ENCODE measurements at regions not wholly inside any gene's neighbourhood (a gene's known extent, or its start where the extent isn't known, plus 50 kb on each side); places are given as distances from the start of the nearest gene placed in this dataset.
"Not testable (repeated sequence)": the region's sequence is repeated elsewhere in the genome, so short reads cannot be mapped to it uniquely, and the experiment has no call there.

DNA sequence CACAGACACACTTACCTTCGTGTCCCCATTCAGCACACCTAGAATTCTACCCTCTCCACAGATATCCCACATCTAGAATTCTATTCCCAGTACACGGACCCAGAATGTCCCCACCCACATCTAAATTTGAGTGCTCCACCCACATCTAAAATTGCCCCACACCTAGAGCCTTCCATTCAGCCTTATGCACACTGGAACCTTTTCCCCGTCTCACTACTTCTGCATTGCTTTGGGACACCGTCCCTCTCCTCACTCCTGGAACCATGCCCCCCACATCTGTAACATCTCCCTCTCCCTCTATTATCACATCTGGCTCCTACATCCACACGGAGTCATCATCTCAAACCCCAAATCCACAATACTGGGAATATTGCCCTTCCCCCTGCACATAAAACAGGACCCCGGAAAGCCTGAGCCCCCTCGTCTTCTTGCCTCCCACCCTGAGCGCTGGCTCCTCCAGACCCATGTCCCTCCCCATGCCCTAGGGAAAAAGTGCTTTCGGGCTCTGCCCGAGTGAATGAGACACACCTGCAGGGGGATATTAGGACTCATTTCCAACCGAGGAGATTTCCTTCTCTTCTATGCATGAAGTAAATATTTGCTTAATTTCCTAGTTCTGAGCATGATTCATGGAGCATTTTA lies 125.8 kb upstream of the UNC5B start:
- Histone ChIP-seq H3K9me3 (ENCODE audit: insufficient read depth, low read length, severe bottlenecking) (no peaks in the 10 kb centered on the region), H3K27me3 (ENCODE audit: insufficient read depth, low read length, poor library complexity) (peaks cover 8% of the 10 kb centered on the region), H3K4me2 (ENCODE audit: insufficient read depth, low read length) (no peak overlapping the region), H2AFZ (ENCODE audit: low read depth, low read length) (no peak overlapping the region), H3K27ac (ENCODE audit: low read length) (no peak overlapping the region), H3K36me3 (ENCODE audit: insufficient read depth, low read length) (no peaks in the 10 kb centered on the region), H3K4me1 (ENCODE audit: insufficient read depth, low read length) (no peaks in the 10 kb centered on the region), H3K79me2 (ENCODE audit: insufficient read depth, low read length) (no peaks in the 10 kb centered on the region), H3K4me3 (ENCODE audit: low read depth in 1 of 2, low read length in 2 of 2) (no peak overlapping the region), H3K9ac (ENCODE audit: low read depth, low read length) (no peak overlapping the region), H4K20me1 (ENCODE audit: insufficient read depth, low read length) (no peaks in the 10 kb centered on the region)
- no peak for TF ChIP-seq EZH2 (IDR thresholded peaks at IDR 0.05; ENCODE audit: borderline replicate concordance, low read depth, low read length, severe bottlenecking)
- TF ChIP-seq, protein P1, sequence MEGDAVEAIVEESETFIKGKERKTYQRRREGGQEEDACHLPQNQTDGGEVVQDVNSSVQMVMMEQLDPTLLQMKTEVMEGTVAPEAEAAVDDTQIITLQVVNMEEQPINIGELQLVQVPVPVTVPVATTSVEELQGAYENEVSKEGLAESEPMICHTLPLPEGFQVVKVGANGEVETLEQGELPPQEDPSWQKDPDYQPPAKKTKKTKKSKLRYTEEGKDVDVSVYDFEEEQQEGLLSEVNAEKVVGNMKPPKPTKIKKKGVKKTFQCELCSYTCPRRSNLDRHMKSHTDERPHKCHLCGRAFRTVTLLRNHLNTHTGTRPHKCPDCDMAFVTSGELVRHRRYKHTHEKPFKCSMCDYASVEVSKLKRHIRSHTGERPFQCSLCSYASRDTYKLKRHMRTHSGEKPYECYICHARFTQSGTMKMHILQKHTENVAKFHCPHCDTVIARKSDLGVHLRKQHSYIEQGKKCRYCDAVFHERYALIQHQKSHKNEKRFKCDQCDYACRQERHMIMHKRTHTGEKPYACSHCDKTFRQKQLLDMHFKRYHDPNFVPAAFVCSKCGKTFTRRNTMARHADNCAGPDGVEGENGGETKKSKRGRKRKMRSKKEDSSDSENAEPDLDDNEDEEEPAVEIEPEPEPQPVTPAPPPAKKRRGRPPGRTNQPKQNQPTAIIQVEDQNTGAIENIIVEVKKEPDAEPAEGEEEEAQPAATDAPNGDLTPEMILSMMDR (IDR thresholded peaks at IDR 0.05; ENCODE audit: borderline replicate concordance, extremely low read depth, low read length, poor library complexity, severe bottlenecking) = no peak
- no peak for DNase-seq
- no peak for ATAC-seq (ENCODE audit: insufficient read depth, low read depth)

DNA sequence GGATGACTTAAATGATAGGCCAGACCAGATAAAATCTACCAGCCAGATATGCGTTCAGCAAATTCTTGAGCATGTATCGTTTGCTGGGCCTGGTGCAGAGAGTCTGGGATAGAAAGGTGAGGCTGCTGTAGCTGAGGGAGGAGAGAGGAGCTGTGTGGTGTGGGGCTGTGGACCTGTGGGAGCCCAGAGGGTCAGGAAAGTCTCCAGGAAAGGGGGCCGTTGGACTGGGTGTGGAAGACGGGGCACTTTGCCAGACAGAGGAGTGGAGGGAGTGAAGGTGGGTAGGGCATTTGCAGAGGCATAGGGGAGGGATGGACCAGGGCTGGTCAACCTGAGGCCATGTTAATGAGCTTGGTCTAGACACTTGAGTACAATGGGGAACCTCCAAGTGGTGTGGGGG lies 124.7 kb upstream of the UNC5B start:
- peaks cover 3% of the 10 kb centered on the region for H3K27me3 ChIP-seq (ENCODE audit: insufficient read depth, low read length, poor library complexity)
- H3K4me1 ChIP-seq (ENCODE audit: insufficient read depth, low read length) = no peaks in the 10 kb centered on the region
- no peaks in the 10 kb centered on the region for H4K20me1 ChIP-seq (ENCODE audit: insufficient read depth, low read length)
- no peak for TF ChIP-seq EZH2 (IDR thresholded peaks at IDR 0.05; ENCODE audit: borderline replicate concordance, low read depth, low read length, severe bottlenecking)
- TF ChIP-seq, protein P1 (IDR thresholded peaks at IDR 0.05; ENCODE audit: borderline replicate concordance, extremely low read depth, low read length, poor library complexity, severe bottlenecking) = no peak
- no peaks in the 10 kb centered on the region for H3K79me2 ChIP-seq (ENCODE audit: insufficient read depth, low read length)
- no peaks in the 10 kb centered on the region for H3K9me3 ChIP-seq (ENCODE audit: insufficient read depth, low read length, severe bottlenecking)
- ATAC-seq (ENCODE audit: insufficient read depth, low read depth) (no peak), DNase-seq (no peak)
- H3K4me2 ChIP-seq (ENCODE audit: insufficient read depth, low read length) = no peak overlapping the region
- no peak overlapping the region for H3K9ac ChIP-seq (ENCODE audit: low read depth, low read length)
- H3K4me3 ChIP-seq (ENCODE audit: low read depth in 1 of 2, low read length in 2 of 2) = no peak overlapping the region
- H3K27ac ChIP-seq (ENCODE audit: low read length) = no peak overlapping the region
- H2AFZ ChIP-seq (ENCODE audit: low read depth, low read length) = no peak overlapping the region
- H3K36me3 ChIP-seq (ENCODE audit: insufficient read depth, low read length) = no peaks in the 10 kb centered on the region

DNA sequence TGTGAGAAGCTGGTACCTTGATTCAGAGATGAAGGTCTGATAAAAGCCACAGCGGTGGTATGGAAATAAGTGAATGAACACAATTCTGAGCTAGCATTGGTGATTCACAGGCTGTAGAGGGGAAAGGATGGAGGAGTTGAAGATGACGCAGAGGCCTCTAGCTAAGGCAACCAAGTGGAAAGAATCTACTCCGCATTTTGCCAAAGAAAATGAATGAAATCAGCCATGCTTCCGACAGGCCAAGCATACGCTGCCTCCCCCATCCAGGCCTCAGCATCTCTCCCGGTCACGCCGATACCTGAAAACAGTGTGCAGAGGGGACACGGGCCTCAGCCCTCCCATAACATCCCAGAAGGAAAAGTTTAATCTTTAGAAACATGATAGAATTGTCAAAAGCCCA lies 124.3 kb upstream of the UNC5B start:
- Histone ChIP-seq H3K4me3 (ENCODE audit: low read depth in 1 of 2, low read length in 2 of 2) (no peak overlapping the region), H3K9me3 (ENCODE audit: insufficient read depth, low read length, severe bottlenecking) (no peaks in the 10 kb centered on the region), H3K36me3 (ENCODE audit: insufficient read depth, low read length) (no peaks in the 10 kb centered on the region), H3K4me1 (ENCODE audit: insufficient read depth, low read length) (no peaks in the 10 kb centered on the region), H4K20me1 (ENCODE audit: insufficient read depth, low read length) (no peaks in the 10 kb centered on the region), H2AFZ (ENCODE audit: low read depth, low read length) (no peak overlapping the region), H3K27ac (ENCODE audit: low read length) (no peak overlapping the region), H3K9ac (ENCODE audit: low read depth, low read length) (no peak overlapping the region), H3K27me3 (ENCODE audit: insufficient read depth, low read length, poor library complexity) (no peaks in the 10 kb centered on the region), H3K79me2 (ENCODE audit: insufficient read depth, low read length) (no peaks in the 10 kb centered on the region), H3K4me2 (ENCODE audit: insufficient read depth, low read length) (no peak overlapping the region)
- ATAC-seq (ENCODE audit: insufficient read depth, low read depth) = no peak
- TF ChIP-seq EZH2 (IDR thresholded peaks at IDR 0.05; ENCODE audit: borderline replicate concordance, low read depth, low read length, severe bottlenecking) = no peak
- TF ChIP-seq, protein P1 (IDR thresholded peaks at IDR 0.05; ENCODE audit: borderline replicate concordance, extremely low read depth, low read length, poor library complexity, severe bottlenecking) = no peak
- DNase-seq = no peak

DNA sequence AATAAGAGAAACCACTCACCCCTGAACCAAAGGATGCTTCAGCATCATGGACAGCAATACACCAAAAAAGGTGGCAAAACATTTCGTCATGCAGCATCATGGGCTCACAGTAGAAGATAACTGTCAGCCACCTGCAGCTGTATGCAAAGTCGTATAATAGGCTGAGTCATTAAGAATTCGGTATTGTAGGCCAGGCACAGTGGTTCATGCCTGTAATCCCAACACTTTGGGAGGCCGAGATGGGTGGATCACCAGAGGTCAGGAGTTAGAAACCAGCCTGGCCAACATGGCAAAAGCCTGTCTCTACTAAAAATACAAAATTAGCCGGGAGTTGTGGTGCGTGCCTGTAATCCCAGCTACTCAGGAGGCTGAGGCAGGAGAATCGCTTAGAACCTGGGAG lies 123.8 kb upstream of the UNC5B start:
- not testable (repeated sequence) for DNase-seq

More for the DNA sequence above, 123.8 kb upstream of the UNC5B start:
- H4K20me1 ChIP-seq (ENCODE audit: insufficient read depth, low read length); H3K4me2 ChIP-seq (ENCODE audit: insufficient read depth, low read length); H3K79me2 ChIP-seq (ENCODE audit: insufficient read depth, low read length); H3K36me3 ChIP-seq (ENCODE audit: insufficient read depth, low read length); ATAC-seq (ENCODE audit: insufficient read depth, low read depth); H3K9ac ChIP-seq (ENCODE audit: low read depth, low read length); H3K27me3 ChIP-seq (ENCODE audit: insufficient read depth, low read length, poor library complexity); H3K27ac ChIP-seq (ENCODE audit: low read length); H3K9me3 ChIP-seq (ENCODE audit: insufficient read depth, low read length, severe bottlenecking); H3K4me1 ChIP-seq (ENCODE audit: insufficient read depth, low read length); H2AFZ ChIP-seq (ENCODE audit: low read depth, low read length); H3K4me3 ChIP-seq (ENCODE audit: low read depth in 1 of 2, low read length in 2 of 2): not testable (repeated sequence)
